ENCODE measurements at regions not wholly inside any gene's neighbourhood (a gene's known extent, or its start where the extent isn't known, plus 50 kb on each side); places are given as distances from the start of the nearest gene placed in this dataset.

- CTCF ChIA-PET (ENCODE audit: low intra/inter-chr PET ratio, low total read pairs): no interaction called here
- intact Hi-C loops (cut with micrococcal nuclease; ENCODE audit: unreplicated experiment): no loop called here
- Histone ChIP-seq H3K4me1 (ENCODE audit: insufficient read depth, low read length) (no peaks in the 10 kb centered on the region), H3K9me3 (ENCODE audit: low read length) (no peaks in the 10 kb centered on the region), H3K27me3 (ENCODE audit: control insufficient read depth in 1 of 2, insufficient read depth in 2 of 2, low read length in 2 of 2) (no peaks in the 10 kb centered on the region), H3K4me2 (ENCODE audit: low read depth, low read length) (no peak overlapping the region), H3K36me3 (replicated peaks in 1 of 2; ENCODE audit: control insufficient read depth in 1 of 2, insufficient read depth in 2 of 2, low read length in 2 of 2) (no peaks in the 10 kb centered on the region), H3K4me3 (replicated peaks in 1 of 3; ENCODE audit: insufficient read depth in 1 of 3, low read depth in 2 of 3, low read length in 3 of 3) (no peak overlapping the region), H3K9ac (ENCODE audit: insufficient read depth, low read depth, low read length) (no peak overlapping the region), H3K79me2 (ENCODE audit: insufficient read depth, low read length) (no peaks in the 10 kb centered on the region), H2AFZ (ENCODE audit: low read length) (no peak overlapping the region), H3K27ac (ENCODE audit: extremely low read length, insufficient read depth, low read length) (no peak overlapping the region), H4K20me1 (ENCODE audit: insufficient read depth, low read length) (no peaks in the 10 kb centered on the region)
- DNase-seq (ENCODE audit: low spot score): peak; percentile 33
- peak; percentile 67 for ATAC-seq
- FAIRE-seq: peak; percentile 67
- no TSS peak for BruUV-seq (replicated peaks)
- 3% methylated on average over 3 of the region's 3 CpGs for WGBS (ENCODE audit: low lambda C conversion rate)
- POLR2A ChIA-PET: no interaction called here
- in situ Hi-C loops (cut with HindIII; ENCODE audit: extremely low pct_ligation_motif_present, low pct_unique_long_range_greater_than_20kb): no loop called here
- peak; percentile 60 for TF ChIP-seq CEBPG (CRISPR knock-in tag; IDR thresholded peaks at IDR 0.05)
- 0 out of 2 replicates have a peak, but pooled peaks have one; percentile 9 for TF ChIP-seq CEBPB (IDR thresholded peaks at IDR 0.05; ENCODE audit: borderline replicate concordance, low read depth, low read length)
- TF ChIP-seq STAG1 (CRISPR knock-in tag; IDR thresholded peaks at IDR 0.05): peak; percentile 47
- no peak for TF ChIP-seq ZNF430 (CRISPR knock-in tag; IDR thresholded peaks at IDR 0.05)
- no peak for TF ChIP-seq ONECUT2 (CRISPR knock-in tag; IDR thresholded peaks at IDR 0.05)
- 0 out of 2 replicates have a peak, but pooled peaks have one; percentile 17 for TF ChIP-seq SMC3 (IDR thresholded peaks at IDR 0.05; ENCODE audit: low read length)
- peak; percentile 64 for TF ChIP-seq CTCF (CRISPR knock-in tag; IDR thresholded peaks at IDR 0.05)
Measured at GRCh38 chr10:63819753-63820329, 298.6 kb downstream of the REEP3 start.

GRCh38 chr10:63822496-63822895 lies 301.3 kb downstream of the REEP3 start:
- WGBS (ENCODE audit: low lambda C conversion rate): 23% methylated on average over 5 of the region's 5 CpGs
- H3K36me3 ChIP-seq (replicated peaks in 1 of 2; ENCODE audit: control insufficient read depth in 1 of 2, insufficient read depth in 2 of 2, low read length in 2 of 2): no peaks in the 10 kb centered on the region
- no peak overlapping the region for H3K27ac ChIP-seq (ENCODE audit: extremely low read length, insufficient read depth, low read length)
- no peaks in the 10 kb centered on the region for H3K79me2 ChIP-seq (ENCODE audit: insufficient read depth, low read length)
- no peak overlapping the region for H3K4me3 ChIP-seq (replicated peaks in 1 of 3; ENCODE audit: insufficient read depth in 1 of 3, low read depth in 2 of 3, low read length in 3 of 3)
- FAIRE-seq: no peak
- no peak overlapping the region for H2AFZ ChIP-seq (ENCODE audit: low read length)
- H4K20me1 ChIP-seq (ENCODE audit: insufficient read depth, low read length): no peaks in the 10 kb centered on the region
- DNase-seq (ENCODE audit: low spot score): no peak
- ATAC-seq: no peak
- BruUV-seq (replicated peaks): no TSS peak
- ChIA-PET POLR2A (no interaction called here), CTCF (ENCODE audit: low intra/inter-chr PET ratio, low total read pairs) (no interaction called here)
- no peaks in the 10 kb centered on the region for H3K27me3 ChIP-seq (ENCODE audit: control insufficient read depth in 1 of 2, insufficient read depth in 2 of 2, low read length in 2 of 2)
- no peak overlapping the region for H3K9ac ChIP-seq (ENCODE audit: insufficient read depth, low read depth, low read length)
- no peak overlapping the region for H3K4me2 ChIP-seq (ENCODE audit: low read depth, low read length)
- in situ Hi-C loops (cut with HindIII; ENCODE audit: extremely low pct_ligation_motif_present, low pct_unique_long_range_greater_than_20kb): no loop called here
- intact Hi-C loops (cut with micrococcal nuclease; ENCODE audit: unreplicated experiment): no loop called here
- H3K9me3 ChIP-seq (ENCODE audit: low read length): no peaks in the 10 kb centered on the region
- no peaks in the 10 kb centered on the region for H3K4me1 ChIP-seq (ENCODE audit: insufficient read depth, low read length)
- no peak for TF ChIP-seq GTF3A (CRISPR knock-in tag; conservative IDR thresholded peaks at IDR 0.05)
- TF ChIP-seq NCOA2 (CRISPR knock-in tag; IDR thresholded peaks at IDR 0.05): no peak
- TF ChIP-seq FOXM1 (CRISPR knock-in tag; IDR thresholded peaks at IDR 0.05): no peak
- no peak for TF ChIP-seq ZNF383 (CRISPR knock-in tag; IDR thresholded peaks at IDR 0.05; ENCODE audit: borderline replicate concordance)
- no peak for TF ChIP-seq ZNF598 (CRISPR knock-in tag; IDR thresholded peaks at IDR 0.05; ENCODE audit: borderline replicate concordance)
- TF ChIP-seq FOXA3 (CRISPR knock-in tag; IDR thresholded peaks at IDR 0.05): no peak
- no peak for TF ChIP-seq HNF4A (CRISPR knock-in tag; IDR thresholded peaks at IDR 0.05)
- no peak for TF ChIP-seq ARHGAP35 (CRISPR knock-in tag; IDR thresholded peaks at IDR 0.05; ENCODE audit: borderline replicate concordance)
- TF ChIP-seq GLMP (CRISPR knock-in tag; IDR thresholded peaks at IDR 0.05; ENCODE audit: borderline replicate concordance): no peak
- TF ChIP-seq THRA (CRISPR knock-in tag; IDR thresholded peaks at IDR 0.05; ENCODE audit: borderline replicate concordance): no peak

All from HepG2 (cell line).